ENCODE measurements at regions not wholly inside any gene's neighbourhood (a gene's known extent, or its start where the extent isn't known, plus 50 kb on each side); places are given as distances from the start of the nearest gene placed in this dataset.

- TF ChIP-seq POLR2A (IDR thresholded peaks at IDR 0.05), result no peak
- TF ChIP-seq, protein P1, sequence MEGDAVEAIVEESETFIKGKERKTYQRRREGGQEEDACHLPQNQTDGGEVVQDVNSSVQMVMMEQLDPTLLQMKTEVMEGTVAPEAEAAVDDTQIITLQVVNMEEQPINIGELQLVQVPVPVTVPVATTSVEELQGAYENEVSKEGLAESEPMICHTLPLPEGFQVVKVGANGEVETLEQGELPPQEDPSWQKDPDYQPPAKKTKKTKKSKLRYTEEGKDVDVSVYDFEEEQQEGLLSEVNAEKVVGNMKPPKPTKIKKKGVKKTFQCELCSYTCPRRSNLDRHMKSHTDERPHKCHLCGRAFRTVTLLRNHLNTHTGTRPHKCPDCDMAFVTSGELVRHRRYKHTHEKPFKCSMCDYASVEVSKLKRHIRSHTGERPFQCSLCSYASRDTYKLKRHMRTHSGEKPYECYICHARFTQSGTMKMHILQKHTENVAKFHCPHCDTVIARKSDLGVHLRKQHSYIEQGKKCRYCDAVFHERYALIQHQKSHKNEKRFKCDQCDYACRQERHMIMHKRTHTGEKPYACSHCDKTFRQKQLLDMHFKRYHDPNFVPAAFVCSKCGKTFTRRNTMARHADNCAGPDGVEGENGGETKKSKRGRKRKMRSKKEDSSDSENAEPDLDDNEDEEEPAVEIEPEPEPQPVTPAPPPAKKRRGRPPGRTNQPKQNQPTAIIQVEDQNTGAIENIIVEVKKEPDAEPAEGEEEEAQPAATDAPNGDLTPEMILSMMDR (IDR thresholded peaks at IDR 0.05), result no peak
Observed at GRCh38 chr4:149902242-149902641, 86.6 kb upstream of the IQCM start.
